Keratinocyte (primary cell): ENCODE measurements at regions not wholly inside any gene's neighbourhood (a gene's known extent, or its start where the extent isn't known, plus 50 kb on each side); places are given as distances from the start of the nearest gene placed in this dataset.

Experiments
- DNase-seq: peaks from one replicate; pipeline ENCODE4 v3.0.0-alpha.2; 2011; ENCODE audit warnings: low read depth, missing footprints, low spot score
- FAIRE-seq: peaks from 2 replicates; lab custom pipeline; 2011; peaks lifted over from hg19 to GRCh38; lab: Jason Lieb, UNC
- H2AFZ ChIP-seq: 2 replicates; pipeline ENCODE4 v1.6.0; 2012; ENCODE audit warnings: low read length, control low read depth, inconsistent platforms; ENCODE audit not compliant: control insufficient read depth
- H3K27ac ChIP-seq: 2 replicates; pipeline ENCODE4 v1.5.1; 2011; ENCODE audit warnings: low read length; ENCODE audit not compliant: control insufficient read depth, insufficient read depth
- H3K27me3 ChIP-seq: 3 replicates; pipeline ENCODE4 v1.6.0; 2011; ENCODE audit warnings: low read length; ENCODE audit not compliant: control insufficient read depth, insufficient read depth; ENCODE audit errors: extremely low read depth
- H3K36me3 ChIP-seq, 2 experiments: 2 replicates in 1 of 2; 3 replicates in 1 of 2; pipeline ENCODE4 v1.5.1; 2011; ENCODE audit warnings: low read length in 2 of 2, mild to moderate bottlenecking in 1 of 2; ENCODE audit not compliant: control insufficient read depth in 2 of 2, insufficient read depth in 2 of 2; ENCODE audit errors: extremely low read depth in 1 of 2
- H3K4me1 ChIP-seq: 3 replicates; pipeline ENCODE4 v1.5.1; 2011; ENCODE audit warnings: low read length; ENCODE audit not compliant: control insufficient read depth, insufficient read depth; ENCODE audit errors: extremely low read depth
- H3K4me2 ChIP-seq: 3 replicates; pipeline ENCODE4 v1.6.0; 2011; ENCODE audit warnings: low read depth, low read length; ENCODE audit not compliant: control insufficient read depth, insufficient read depth; ENCODE audit errors: extremely low read depth
- H3K4me3 ChIP-seq, 3 experiments: fragments of 200-600 bp in 1 of 3; sonication (generic) in 1 of 3; 2 replicates in 2 of 3; 3 replicates in 1 of 3; pipeline ENCODE4 v1.5.1; 2011 to 2016; ENCODE audit warnings: low read length in 3 of 3, mild to moderate bottlenecking in 3 of 3, control low read depth in 2 of 3, inconsistent platforms in 1 of 3, low read depth in 1 of 3, mixed read lengths in 1 of 3, mixed run types in 1 of 3, moderate library complexity in 1 of 3; ENCODE audit not compliant: control insufficient read depth in 2 of 3, insufficient read depth in 2 of 3; ENCODE audit errors: extremely low read depth in 1 of 3
- H3K79me2 ChIP-seq: 2 replicates; pipeline ENCODE4 v1.6.0; 2012; ENCODE audit warnings: low read length; ENCODE audit not compliant: control insufficient read depth, insufficient read depth
- H3K9ac ChIP-seq: 3 replicates; pipeline ENCODE4 v1.6.0; 2011; ENCODE audit warnings: low read length; ENCODE audit not compliant: control insufficient read depth, insufficient read depth; ENCODE audit errors: extremely low read depth
- H3K9me1 ChIP-seq: 3 replicates; pipeline ENCODE4 v1.6.0; 2011; ENCODE audit warnings: low read length; ENCODE audit not compliant: control insufficient read depth, insufficient read depth; ENCODE audit errors: extremely low read depth
- H3K9me3 ChIP-seq: 2 replicates; pipeline ENCODE4 v1.5.1; 2012; ENCODE audit warnings: low read depth, low read length; ENCODE audit not compliant: control insufficient read depth
- H4K20me1 ChIP-seq: 3 replicates; pipeline ENCODE4 v1.6.0; 2011; ENCODE audit warnings: low read length; ENCODE audit not compliant: control insufficient read depth, insufficient read depth; ENCODE audit errors: extremely low read depth
- EZH2 ChIP-seq: IDR thresholded peaks from one replicate; pipeline ENCODE4 v1.6.1; 2012; ENCODE audit warnings: inconsistent platforms, mild to moderate bottlenecking, low read length, moderate library complexity
- dilution Hi-C: fragments of 300-500 bp; cut with MboI; formaldehyde crosslinking; loops from one replicate; pipeline ENCODE4 v1.7.0; 2020; ENCODE audit warnings: low sequenced_read_pairs; ENCODE audit not compliant: extremely low pct_ligation_motif_present
- TF ChIP-seq, protein P1 (sequence below), 3 experiments: IDR thresholded peaks in 1 of 3; conservative IDR thresholded peaks in 1 of 3; optimal IDR thresholded peaks in 1 of 3; 2 replicates in 2 of 3; 3 replicates in 1 of 3; pipeline versions ENCODE3 to v1.5.1; 2011; ENCODE audit warnings: low read length in 3 of 3, mild to moderate bottlenecking in 3 of 3, moderate library complexity in 2 of 3, control low read depth in 1 of 3, inconsistent platforms in 1 of 3; ENCODE audit not compliant: insufficient read depth in 2 of 3; ENCODE audit errors: extremely low read depth in 1 of 3

DNA sequence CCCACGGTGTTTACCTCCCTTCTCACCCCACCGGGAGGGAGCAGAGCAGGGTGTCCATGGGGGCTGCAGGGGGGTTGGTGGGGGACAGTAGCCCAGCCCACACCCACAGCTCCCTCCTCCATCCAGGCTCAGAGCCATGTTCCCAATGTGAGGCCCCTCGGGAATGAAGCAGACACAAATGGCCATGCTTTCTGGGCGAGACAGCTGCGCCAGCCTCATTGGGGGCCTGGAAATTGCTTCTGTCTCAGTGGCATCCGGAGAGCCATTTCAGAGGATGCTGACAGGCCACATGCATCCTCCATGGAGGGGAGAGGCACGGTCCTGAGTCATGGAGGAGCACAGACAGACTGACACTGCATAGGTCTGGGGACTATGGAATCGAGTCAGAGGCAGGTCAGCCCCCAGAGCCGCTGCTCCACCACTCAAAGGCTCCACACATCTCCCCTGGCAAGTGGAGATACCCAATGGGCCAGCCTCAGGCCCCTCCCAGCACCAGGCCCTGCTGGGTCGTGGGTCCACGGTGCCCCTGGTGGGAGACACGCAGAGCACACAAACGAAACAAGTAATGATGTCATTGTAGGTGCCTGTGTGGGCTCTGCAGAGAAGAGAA lies 59.6 kb upstream of the ENPP7 start:
- H3K36me3 ChIP-seq = no peaks in the 10 kb centered on the region
- DNase-seq (no peak), FAIRE-seq (no peak)
- no peak overlapping the region for H3K27ac ChIP-seq
- no peaks in the 10 kb centered on the region for H3K79me2 ChIP-seq
- H3K9me3 ChIP-seq = peaks cover 2% of the 10 kb centered on the region
- H3K9ac ChIP-seq = no peak overlapping the region
- no peak overlapping the region for H3K4me2 ChIP-seq
- peaks cover 8% of the 10 kb centered on the region for H3K27me3 ChIP-seq
- H3K4me3 ChIP-seq = no peak overlapping the region
- TF ChIP-seq, protein P1, sequence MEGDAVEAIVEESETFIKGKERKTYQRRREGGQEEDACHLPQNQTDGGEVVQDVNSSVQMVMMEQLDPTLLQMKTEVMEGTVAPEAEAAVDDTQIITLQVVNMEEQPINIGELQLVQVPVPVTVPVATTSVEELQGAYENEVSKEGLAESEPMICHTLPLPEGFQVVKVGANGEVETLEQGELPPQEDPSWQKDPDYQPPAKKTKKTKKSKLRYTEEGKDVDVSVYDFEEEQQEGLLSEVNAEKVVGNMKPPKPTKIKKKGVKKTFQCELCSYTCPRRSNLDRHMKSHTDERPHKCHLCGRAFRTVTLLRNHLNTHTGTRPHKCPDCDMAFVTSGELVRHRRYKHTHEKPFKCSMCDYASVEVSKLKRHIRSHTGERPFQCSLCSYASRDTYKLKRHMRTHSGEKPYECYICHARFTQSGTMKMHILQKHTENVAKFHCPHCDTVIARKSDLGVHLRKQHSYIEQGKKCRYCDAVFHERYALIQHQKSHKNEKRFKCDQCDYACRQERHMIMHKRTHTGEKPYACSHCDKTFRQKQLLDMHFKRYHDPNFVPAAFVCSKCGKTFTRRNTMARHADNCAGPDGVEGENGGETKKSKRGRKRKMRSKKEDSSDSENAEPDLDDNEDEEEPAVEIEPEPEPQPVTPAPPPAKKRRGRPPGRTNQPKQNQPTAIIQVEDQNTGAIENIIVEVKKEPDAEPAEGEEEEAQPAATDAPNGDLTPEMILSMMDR (optimal IDR thresholded peaks at IDR 0.05 in 1 of 3, IDR thresholded peaks at IDR 0.05 in 1 of 3, conservative IDR thresholded peaks at IDR 0.05 in 1 of 3; ENCODE audit: extremely low read depth in 1 of 3, insufficient read depth in 2 of 3, low read length in 3 of 3) = no peak
- no peak for TF ChIP-seq EZH2
- H2AFZ ChIP-seq = no peak overlapping the region
- H4K20me1 ChIP-seq = no peaks in the 10 kb centered on the region
- H3K9me1 ChIP-seq = no peaks in the 10 kb centered on the region
- dilution Hi-C loops = no loop called here
- H3K4me1 ChIP-seq = no peaks in the 10 kb centered on the region

DNA sequence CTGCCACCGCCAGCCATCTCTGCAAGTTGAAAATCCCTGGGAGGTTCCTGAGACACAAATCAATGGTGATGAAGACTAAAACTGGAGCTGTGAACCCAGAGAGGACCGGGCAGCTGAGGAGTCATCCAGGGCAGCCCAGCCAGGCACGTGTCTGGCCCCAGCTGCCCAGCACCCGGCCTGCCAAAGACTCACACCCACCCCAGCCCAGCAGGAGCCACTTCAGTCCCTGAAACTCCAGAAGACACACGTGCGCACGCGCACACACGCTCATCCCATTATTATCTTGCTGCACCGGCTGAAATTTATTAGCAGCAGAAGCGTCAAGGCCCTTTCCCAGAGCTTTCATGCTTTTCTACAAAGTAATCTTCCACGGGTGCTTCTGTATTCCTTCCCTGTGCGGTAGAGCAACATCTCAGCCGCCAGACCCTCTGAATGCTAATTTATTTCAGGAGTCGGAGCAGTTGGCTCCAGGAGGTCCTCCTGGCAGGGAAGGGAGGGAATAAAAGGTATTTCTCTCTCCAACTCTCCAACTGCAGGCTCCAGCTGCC lies 59.8 kb upstream of the RBFOX3 start:
- dilution Hi-C loops = no loop called here
- Histone ChIP-seq H3K4me2 (no peak overlapping the region), H3K9ac (no peak overlapping the region), H3K4me3 (no peak overlapping the region), H3K79me2 (no peaks in the 10 kb centered on the region), H3K27me3 (peaks cover 10% of the 10 kb centered on the region), H2AFZ (no peak overlapping the region), H3K9me1 (no peaks in the 10 kb centered on the region), H3K36me3 (no peaks in the 10 kb centered on the region), H4K20me1 (no peaks in the 10 kb centered on the region), H3K4me1 (no peaks in the 10 kb centered on the region), H3K9me3 (peaks cover 2% of the 10 kb centered on the region), H3K27ac (no peak overlapping the region)
- FAIRE-seq = no peak
- DNase-seq = no peak
- TF ChIP-seq, protein P1 (optimal IDR thresholded peaks at IDR 0.05 in 1 of 3, IDR thresholded peaks at IDR 0.05 in 1 of 3, conservative IDR thresholded peaks at IDR 0.05 in 1 of 3; ENCODE audit: extremely low read depth in 1 of 3, insufficient read depth in 2 of 3, low read length in 3 of 3) = no peak
- TF ChIP-seq EZH2 = no peak
